C4-2B (cell line): ENCODE measurements at regions not wholly inside any gene's neighbourhood (a gene's known extent, or its start where the extent isn't known, plus 50 kb on each side); places are given as distances from the start of the nearest gene placed in this dataset.

Experiments
- H3K27ac ChIP-seq: fragments of 450-650 bp; 2 replicates; pipeline ENCODE4 v1.5.1; 2017
- ZFX ChIP-seq: fragments of 450-650 bp; IDR thresholded peaks from 2 replicates; pipeline ENCODE4 v1.6.1; 2017
- TF ChIP-seq, protein P1 (sequence below): fragments of 450-650 bp; conservative IDR thresholded peaks from 2 replicates; pipeline ENCODE4 v1.5.1; 2017; ENCODE audit warnings: mild to moderate bottlenecking

DNA sequence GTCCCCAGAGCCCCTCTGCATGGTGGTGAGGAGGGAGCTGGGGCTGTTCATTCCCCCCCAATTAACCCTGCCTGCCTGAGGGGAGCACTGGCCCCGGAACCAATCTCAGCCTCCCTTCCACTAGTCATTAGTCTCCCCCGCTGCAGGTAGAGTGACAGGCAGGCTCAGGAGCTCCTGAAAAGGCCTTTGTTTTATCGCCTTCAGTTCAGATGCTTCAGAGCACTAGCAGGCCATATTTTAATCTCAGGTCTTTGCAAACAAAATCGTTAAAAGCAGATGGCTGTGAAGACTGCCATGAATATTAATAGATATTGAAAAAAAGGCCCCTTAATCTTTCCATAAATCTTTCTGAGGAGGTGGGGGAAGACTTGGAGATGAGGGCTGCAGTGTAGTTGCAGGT is 250.7 kb downstream of the RPS24 start:
- no peak overlapping the region for H3K27ac ChIP-seq
- TF ChIP-seq, protein P1, sequence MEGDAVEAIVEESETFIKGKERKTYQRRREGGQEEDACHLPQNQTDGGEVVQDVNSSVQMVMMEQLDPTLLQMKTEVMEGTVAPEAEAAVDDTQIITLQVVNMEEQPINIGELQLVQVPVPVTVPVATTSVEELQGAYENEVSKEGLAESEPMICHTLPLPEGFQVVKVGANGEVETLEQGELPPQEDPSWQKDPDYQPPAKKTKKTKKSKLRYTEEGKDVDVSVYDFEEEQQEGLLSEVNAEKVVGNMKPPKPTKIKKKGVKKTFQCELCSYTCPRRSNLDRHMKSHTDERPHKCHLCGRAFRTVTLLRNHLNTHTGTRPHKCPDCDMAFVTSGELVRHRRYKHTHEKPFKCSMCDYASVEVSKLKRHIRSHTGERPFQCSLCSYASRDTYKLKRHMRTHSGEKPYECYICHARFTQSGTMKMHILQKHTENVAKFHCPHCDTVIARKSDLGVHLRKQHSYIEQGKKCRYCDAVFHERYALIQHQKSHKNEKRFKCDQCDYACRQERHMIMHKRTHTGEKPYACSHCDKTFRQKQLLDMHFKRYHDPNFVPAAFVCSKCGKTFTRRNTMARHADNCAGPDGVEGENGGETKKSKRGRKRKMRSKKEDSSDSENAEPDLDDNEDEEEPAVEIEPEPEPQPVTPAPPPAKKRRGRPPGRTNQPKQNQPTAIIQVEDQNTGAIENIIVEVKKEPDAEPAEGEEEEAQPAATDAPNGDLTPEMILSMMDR: no peak
- TF ChIP-seq ZFX: no peak

DNA sequence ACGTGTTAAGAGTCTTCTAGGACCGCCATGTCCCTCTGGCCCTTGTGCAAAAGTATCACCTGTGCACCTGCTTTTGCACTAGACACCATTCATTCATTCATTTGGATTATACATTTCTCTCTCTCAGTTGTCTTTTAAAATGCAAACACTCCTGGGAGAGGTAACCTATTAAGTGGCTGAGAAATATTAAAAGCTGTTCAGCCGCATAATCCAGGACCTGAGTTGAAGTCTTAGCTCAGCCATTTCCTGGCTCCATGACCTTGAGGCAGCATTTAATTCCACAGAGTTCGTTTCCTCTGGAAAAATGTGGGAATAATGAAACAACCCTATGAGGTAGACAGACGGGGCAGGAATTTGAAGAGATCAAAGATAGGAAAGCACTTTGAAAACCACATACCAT is 251.6 kb downstream of the RPS24 start:
- no peak for TF ChIP-seq ZFX
- TF ChIP-seq, protein P1: no peak
- no peak overlapping the region for H3K27ac ChIP-seq

DNA sequence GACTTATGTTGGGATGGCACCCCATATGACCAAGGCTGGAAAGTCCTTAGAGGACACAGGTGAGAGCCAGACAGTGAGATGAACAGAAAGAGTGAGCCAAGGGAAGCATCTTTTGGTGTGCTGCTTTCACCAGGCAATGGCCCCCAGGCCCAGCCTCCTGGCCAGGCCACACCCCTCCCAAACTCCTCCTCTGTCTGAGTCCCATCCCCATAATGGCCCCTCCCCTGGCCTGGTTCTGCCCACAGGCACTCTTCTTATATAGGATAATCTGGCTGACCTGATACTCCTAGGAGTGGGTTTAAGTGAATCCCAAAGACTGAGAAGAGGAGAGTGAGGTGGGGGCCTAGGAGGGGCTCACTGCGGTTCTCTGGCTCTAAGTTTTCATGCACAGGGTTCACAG is 252.5 kb downstream of the RPS24 start:
- TF ChIP-seq, protein P1: no peak
- TF ChIP-seq ZFX: no peak
- H3K27ac ChIP-seq: no peak overlapping the region

DNA sequence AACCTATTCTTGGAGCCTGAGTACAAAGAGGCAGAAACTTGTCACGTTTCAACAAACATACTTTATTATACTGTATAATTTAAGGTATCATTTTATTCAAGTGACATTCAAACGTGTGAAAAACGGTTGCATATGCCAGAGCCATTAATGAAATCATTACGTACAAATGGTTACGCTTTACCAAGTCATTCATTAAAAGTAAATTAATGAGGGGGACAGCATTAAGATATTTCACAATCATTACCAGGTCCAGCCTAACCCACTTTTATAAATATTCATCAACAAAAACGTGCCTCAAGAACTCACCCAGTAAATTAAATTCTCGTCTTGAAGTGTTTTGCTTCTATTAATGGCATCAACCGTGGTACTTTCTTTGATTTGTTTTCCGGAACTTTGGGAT is 253.0 kb downstream of the RPS24 start:
- TF ChIP-seq, protein P1: no peak
- TF ChIP-seq ZFX: no peak

DNA sequence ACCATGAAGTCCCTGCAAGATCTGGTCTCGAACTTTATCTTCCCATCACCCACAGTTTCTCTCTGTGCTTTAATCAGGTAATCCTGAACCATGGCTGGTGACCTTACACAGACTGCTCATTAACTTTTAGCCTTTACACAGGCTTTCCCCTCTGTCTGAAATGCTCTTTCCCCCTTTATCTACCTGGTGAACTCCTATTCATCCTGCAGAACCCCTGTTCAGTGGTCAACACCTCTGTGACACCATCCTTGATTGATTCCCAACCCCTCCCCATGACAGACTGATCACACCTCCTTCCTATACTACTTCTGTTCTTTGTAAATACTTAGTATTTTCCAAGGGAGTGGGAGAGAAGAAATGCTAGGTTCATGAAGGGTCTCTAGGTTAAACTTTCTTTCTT is 254.0 kb downstream of the RPS24 start:
- TF ChIP-seq, protein P1: no peak
- no peak for TF ChIP-seq ZFX
- no peak overlapping the region for H3K27ac ChIP-seq

More for the DNA sequence above, 253.0 kb downstream of the RPS24 start:
- no peak overlapping the region for H3K27ac ChIP-seq

DNA sequence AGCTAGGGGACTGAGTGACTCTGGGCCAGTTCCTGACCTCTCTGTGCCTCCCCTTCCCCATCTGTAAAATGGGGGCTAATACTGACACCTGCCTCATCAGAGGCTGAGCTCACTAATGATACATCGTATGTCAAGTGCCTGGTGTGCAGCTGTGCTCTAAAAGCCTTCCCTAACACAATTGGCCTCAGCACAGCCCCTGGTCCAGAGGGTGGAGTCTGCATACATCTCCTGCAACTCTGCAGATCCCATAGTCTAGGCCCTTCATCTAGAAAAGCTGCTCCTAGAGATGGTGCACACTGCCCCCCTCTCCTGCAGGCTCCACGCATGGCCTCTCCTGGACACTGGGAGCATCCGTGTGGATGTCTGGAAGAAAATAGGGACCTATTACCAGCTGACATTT is 255.0 kb downstream of the RPS24 start:
- TF ChIP-seq, protein P1: no peak
- no peak for TF ChIP-seq ZFX
- H3K27ac ChIP-seq: no peak overlapping the region

DNA sequence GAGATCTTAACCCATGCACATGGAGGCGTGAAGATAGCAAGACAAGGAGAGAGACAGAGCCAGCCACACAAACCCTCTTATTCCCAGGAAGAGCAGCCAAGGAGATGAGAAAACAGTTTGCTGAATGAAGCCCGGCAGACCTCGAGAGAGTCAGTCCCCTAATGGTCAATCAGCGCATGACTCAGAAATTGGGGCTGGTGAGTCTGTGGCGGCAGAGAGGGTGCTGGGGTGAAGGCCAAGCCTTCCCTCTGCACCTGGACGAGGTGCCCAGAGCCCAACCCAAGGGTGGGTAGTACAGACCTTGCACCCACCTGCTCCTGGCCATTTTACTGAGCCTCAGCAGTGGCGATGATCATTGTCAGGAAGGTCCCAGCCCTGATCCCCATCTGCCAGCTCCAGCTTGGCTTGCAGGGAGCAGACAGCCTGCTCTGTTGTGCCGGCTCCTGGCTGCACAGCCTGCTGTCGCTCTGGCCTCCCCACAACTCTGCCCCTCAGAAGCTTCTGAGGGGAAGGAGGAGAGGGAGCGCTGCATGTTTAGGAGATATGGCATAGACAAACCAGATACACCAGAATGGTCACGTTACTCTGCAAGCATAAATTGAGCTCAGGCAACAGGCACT is 256.6 kb downstream of the RPS24 start:
- no peak for TF ChIP-seq ZFX
- TF ChIP-seq, protein P1: no peak
- no peak overlapping the region for H3K27ac ChIP-seq
